Stimulated activated CD8-positive, alpha-beta memory T cell treated with anti-CD3 and anti-CD28 coated beads, Interleukin-7, amount 100 ng/mL, for 48 hours (primary cell): ENCODE measurements at regions not wholly inside any gene's neighbourhood (a gene's known extent, or its start where the extent isn't known, plus 50 kb on each side); places are given as distances from the start of the nearest gene placed in this dataset.

Source experiments
- DNase-seq, 2 donors: peaks; one replicate each; pipeline ENCODE4 v3.0.0-alpha.2; 2020; ENCODE audit warnings: low read depth in 1 of 2; ENCODE audit errors: extremely low read depth in 1 of 2

DNA sequence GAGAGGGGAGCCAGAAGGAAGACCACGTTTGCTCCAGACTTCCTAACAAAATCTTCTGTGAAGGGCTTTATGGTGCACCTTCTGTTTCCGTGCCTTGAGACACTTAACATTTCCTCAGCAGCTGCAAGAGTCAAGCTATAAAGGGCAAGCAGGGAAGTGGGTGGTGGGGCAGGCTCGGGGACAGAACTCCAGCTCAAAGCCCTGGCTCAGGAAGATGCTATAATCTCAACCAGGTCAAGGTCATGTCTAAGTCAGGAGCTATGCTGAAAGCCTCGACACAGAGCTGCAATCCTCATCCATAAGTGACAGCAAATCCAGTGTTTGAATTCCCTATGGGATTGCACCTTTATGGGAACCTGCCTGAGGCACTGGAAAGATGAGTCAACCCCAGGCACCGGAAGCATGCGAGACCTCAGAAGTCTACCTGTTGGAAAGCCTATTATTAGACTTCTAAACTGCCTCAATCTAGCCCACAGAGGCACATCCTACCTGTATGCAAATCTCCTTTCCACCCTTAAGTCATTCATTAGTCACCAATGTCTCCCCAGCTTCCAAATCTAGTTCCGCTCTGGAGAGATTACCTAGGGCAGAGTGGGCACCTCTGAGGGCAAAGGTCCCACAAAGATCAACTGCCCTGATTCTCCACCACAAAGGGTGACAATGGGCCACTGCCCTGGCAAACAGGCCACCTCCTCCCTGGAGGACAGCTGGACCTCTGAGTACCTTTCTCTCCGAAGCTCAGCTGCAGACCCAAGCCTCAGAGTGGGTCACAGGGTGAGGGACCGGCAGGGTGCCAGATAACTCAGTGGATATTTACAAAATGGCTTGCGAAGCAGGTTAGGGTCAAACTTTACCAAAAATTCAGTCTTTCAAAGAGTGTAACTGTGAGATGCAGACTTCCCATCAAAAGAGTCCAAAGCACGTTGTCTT, 287.0 kb downstream of the CDC5L start:
- no peak for DNase-seq

DNA sequence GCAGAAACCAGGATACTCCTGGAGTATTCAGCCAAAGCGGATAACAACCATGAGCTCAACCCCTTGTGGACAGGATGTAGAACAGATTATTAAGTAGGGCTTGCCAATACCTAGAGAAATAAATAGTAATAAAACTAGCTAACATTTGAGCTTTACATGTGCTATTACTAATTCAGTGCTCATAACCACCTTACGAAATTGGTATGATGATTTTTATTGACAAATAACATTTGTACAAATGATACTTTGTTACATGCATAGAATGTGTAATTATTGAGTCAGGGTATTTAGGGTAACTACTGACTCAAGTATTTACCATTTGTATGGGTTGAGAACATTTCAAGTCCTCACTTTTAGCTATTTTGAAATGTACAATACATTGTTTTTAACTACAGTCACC, 287.9 kb downstream of the CDC5L start:
- no peak for DNase-seq

DNA sequence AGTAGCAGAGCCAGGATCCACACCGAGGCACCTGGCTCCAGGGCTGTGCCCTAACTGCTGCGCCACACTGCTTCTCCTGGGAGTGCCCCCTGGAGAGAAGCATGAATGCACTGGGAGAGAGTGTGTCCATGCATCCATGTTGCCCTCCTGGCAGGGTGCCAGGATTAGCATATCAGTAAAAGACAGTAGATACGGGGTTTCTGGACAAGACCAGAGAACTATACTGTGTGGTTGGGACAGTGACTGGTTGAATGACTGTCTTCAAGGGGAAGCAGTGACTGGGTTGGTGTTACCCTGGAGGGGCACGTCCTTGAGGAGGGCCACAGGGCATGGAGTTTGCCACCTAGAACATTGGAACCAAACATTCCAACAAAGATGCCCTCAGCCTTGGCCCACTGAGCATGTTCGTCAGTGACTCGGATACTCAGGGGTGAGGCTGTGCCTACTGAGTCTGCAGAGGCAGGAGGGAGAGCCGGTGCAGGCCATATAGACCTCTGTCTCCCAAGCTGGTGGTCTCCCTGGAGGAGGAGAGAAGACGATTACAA, 288.8 kb downstream of the CDC5L start:
- no peak for DNase-seq

DNA sequence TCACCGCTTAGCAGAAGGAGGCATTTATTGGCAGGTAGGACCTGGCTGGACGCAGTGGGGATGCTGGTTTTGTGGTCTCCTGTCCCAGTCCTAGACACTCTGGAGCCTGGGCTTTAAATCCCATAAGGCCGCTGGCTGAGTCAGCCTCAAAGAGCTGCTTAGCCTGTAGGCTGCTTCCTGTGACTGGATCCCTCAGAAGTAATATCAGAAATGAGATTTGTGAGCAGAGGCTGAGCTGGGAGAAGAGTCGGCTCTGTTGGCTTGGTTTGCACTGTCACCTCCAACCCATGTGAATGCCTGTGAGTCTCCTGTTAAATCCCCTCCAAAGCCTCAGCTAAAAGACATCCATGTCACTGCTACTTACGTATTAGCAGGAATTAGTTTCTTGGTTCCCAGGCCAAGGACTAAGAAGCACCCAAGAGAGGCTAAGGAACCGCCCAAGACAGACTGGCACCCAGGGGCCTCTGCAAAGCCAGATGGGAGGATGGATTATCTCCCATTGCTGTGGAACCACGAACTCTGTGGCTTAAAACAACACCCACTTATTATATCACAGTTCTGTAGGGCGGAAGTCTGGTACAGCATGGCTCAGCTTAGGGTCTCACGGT, 289.4 kb downstream of the CDC5L start:
- no peak for DNase-seq

DNA sequence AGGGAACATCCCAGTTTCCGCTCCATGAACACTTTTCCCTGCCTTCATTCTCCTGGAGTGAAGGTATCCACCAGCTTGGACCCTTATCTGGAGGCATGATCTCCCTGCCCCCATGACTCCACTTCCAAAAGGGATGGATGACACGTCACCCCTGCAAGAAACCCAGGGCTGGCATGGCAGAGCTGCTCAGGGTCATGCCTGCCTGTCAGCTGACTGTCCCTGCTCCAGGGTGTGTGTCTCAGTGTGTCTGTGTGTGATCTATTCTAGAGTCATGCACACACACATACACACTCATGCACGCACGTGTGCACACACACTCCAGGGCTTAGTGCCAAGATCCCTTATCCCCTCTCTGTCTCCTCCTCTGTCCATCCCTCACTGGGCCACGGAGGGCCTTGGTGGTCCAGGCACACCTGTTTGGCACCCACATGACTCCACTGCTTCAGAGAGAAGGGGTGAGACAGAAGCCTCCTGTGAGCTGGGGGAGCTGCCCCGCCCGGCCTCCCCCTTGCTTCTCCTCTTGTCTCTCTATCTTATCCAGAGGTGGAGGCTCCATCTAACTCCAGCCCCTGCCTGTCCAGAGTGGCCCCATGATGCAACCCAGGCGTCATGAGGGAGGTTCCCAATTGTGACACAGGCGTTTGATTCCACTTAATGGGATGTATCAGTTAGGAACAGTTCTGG, 290.9 kb downstream of the CDC5L start:
- DNase-seq: no peak

DNA sequence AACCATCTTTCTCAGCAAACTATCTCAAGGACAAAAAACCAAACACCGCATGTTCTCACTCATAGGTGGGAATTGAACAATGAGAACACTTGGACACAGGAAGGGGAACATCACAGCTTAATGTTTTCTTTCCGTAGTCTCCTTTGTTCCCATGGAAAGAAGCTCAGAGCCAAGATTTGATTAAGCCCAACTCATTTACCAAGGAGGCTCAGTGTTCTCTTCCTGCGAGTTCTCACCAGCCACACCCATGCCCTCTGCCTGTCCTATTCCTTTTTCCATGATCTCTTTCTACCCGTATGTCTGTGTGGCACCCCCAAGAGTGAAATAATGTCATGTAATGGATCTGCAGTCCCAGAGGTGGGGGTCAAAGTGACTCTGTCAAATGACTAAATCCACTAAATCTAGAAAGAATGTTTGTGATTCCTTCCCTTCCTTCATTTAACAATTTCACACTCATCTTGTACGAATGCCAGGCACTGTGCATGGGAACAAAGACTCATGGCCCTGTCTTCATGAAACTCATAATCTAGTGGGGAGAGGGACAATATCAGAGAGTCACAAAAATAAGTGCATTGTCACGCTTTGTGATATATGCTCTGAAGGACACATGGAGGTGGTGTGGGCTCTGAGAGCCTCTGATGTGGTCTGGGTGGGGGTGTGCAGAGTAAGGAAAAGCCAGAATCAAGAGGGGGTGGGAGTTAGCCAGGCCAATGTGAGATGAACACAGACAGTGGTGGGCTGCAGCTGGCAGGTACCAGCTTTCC, 292.1 kb downstream of the CDC5L start:
- no peak for DNase-seq

DNA sequence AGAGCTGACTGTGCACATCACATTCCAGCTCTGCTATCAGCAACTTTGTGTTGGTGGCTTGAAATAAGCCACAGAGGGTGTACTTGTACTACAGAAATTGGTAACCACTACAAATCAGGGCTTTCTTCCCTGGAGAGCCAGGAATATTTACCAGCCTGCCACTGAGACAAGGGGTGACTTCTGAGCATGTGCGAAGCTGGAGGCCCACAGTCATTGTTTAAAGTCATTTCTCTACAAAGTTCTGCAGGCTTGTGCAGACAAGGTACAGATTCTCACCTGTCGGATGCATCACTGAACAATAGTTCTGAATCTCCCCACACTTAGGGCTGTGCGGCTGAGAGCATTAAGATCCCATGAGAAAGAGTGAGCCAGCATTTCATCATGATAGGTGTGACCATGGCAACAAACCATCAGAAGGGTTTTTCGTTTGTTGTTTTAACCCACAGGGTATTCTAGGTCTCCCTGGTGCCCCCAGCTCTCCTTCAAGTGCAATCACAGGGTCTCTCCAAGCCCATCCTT, 292.8 kb downstream of the CDC5L start:
- no peak for DNase-seq

DNA sequence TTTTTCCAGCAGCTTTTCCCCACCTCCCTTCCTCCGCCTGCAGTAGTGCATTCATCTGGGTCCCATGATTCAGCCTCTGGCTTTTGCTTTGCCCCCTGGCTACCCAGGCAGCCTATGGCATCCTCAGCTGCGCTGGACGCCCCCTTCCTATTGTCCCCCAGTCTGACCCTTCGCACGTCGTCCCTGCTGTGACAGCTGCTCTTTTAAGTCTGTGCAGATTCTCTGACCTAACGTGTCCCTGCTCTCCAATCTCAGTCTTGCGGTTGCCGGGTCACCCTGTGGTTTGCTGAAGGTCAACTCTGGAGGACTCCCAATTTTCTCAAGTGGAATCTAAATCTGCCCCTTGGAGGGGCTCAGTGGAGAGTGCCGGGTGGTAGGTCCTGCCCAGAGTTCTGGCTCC, 294.3 kb downstream of the CDC5L start:
- no peak for DNase-seq

DNA sequence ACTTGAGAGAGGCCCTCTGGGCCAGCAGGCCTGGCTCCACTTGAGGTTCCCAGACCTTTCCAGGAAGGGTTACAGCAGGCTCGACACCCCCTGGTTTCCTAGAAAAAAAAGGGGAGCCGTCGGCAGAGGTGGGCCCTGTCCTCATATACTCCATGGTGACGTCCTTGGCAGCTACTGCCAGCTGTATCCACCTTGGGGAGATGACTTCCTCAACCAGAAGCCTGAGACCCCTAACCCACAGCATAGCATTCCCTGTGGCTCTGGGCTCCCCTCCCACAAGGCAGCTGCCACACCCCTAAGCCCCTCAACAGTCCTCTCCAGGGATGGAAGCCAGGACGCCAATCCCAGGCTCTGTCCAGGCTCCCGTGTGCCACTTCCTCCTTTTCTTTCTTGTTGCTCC, 294.8 kb downstream of the CDC5L start:
- no peak for DNase-seq

DNA sequence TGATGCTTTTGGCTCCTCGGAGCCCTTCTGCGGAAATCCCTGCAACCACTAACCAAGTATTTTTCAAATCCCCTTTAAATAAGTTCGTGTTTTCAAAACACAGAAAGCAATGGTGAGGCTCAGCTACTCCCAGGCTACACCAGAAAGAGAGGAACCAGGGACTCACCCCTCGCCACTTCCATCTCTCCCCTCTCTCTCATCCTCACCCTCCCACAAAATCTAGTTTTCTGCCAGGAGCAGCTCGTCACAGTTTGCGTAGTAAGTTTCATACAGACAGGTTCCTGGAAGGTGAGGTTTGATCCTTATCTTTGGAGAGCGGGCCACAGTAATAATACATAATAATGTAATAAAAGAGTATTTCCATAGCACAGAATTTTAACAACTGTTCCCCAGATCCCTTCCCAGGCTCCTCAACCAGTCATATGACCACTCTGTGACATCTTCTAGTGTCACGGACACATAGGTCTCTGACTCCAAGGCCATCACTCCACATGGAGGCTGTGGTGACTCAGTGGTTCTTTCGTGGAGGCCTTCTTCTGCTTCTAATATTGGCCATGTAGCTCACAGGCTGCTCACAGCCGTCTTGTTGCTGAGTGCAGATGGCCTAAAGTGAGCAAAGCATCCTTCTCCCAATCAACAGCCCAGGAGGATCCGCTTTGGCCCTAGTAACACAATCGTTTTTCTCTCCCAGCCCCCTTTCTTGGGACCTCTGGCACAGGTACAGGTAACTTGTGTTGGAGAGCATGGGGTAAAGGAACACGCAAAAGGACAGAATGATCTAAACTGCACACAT, 295.7 kb downstream of the CDC5L start:
- DNase-seq: no peak

DNA sequence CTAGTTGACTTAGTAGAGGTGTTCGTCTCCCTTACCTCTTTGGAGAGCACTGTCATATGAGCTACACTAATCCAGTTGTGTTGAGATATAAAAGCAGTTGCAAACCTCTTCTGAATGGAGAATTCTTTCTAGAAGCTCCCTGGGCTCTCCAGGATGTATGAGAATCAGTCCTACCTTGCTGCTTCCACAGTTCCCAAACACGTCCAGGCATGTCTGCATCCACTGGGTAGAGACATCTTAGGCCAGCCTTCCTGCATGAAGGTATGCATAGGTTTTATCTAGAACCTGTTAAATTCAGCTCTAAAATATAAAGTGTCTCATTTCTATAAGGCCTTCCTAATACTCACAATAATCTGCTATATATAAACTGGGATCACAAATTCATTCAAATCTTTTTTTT, 297.7 kb downstream of the CDC5L start:
- no peak for DNase-seq

DNA sequence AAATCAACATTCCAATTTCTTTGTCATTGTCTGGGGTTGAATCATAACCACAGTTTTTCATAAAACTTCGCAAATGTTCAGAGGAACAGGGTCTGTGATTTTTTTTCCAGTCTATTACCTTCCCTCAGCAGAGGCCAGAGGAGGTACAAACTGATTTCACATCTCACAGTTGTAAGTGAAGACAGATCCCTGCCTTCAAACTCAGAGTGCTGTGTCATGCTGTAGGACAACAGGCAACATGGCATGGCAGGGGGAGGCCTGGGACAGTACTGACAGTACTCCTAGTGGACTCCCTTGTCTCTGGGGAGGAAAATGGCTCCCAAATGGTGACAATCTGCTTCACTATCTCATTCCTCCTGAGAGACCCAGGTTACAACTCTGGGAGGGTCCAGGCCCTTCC, 308.6 kb downstream of the CDC5L start:
- no peak for DNase-seq

DNA sequence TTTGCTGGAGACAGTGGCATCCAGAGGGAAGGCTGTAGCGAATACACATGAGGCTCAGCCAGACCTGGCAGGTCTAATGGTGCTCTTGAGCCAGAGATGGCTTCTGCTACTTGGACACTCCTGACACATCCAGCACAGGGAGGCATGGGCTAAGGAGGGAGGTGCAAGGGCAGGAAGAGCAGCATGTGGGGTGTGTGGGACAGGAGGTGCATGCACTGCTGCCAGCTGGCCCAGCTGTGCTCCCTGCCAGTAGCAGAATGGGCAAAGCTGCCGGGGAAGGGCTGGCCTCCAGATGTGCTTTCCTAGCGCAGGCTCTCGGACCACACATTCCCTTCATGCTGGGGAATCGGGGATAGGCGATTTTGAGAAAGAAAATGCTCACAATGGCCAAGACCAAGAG, 309.2 kb downstream of the CDC5L start:
- DNase-seq: no peak

DNA sequence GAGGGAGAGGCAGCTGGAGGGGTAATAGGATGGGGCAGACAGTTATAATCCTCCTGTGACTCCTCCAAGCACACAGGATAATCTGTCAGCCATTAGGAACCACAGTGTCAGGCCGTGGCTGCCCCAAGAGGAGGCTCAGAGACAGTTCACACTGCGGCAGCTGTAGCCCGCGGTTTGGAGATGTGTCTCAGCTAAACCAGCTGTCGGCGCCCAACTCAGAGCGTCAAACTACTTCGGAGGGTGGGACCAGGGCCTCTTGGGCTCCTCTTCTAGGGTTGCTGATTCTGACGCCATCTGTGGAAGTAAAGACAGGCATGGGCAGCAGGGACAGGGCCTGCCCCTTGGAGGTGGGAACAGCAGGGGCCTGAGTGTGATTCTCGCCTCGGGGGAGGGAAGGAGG, 309.8 kb downstream of the CDC5L start:
- no peak for DNase-seq

DNA sequence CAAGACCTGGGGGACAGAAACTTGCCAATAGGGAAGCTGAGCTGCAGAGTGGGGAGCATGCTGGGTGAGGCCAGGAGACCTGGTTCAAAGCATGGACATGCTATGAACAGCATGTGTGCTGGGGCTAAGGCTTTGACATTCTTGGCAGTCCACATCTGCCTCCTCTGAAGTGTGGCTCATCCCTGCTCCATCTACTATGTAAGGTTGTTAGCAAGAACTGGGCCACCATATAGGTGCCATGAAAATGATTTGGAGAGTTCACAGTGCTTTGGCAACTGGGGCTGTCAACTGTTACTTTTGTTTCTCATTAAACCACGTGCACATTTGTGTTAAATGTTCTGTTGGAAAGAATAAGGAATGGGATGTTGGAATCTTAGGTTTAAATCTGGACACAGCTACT, 311.1 kb downstream of the CDC5L start:
- no peak for DNase-seq

DNA sequence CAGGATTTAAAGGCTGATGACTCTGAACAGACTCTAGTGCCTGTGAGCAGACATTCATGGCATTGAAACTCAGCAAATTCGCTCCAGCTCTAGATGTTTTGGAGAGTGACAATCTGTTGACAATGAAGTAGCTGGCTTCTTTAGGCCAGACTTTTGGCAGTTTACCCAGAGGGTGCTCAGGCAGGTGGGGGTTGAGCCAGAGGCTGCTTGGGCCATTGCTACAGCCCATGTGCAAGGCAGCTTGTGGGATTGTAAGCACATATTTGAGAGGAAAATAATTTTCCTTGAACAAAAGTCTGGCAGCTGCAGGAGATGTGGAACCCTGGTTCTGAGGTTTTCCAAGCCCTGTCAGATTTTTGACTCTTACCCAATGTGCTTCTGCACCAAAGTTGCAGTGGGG, 311.6 kb downstream of the CDC5L start:
- no peak for DNase-seq

DNA sequence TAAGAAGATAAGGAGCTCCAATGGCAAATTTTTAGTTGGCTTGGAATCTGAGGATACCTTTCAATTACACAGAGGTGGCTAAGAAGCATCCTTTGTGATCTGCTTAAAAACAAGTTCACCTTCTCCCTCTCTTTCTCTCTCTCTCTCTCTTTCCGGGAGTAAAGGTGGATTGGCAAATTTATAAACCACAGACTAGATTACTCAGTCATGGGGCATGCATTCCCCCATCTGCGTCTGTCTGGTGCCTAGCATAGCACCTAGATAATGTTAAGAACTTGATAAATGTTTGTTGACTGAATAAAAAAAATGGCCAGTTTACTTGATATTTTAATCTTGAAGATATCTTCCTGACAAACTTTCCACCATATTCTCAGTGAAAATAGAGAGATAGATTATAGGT, 312.3 kb downstream of the CDC5L start:
- no peak for DNase-seq

DNA sequence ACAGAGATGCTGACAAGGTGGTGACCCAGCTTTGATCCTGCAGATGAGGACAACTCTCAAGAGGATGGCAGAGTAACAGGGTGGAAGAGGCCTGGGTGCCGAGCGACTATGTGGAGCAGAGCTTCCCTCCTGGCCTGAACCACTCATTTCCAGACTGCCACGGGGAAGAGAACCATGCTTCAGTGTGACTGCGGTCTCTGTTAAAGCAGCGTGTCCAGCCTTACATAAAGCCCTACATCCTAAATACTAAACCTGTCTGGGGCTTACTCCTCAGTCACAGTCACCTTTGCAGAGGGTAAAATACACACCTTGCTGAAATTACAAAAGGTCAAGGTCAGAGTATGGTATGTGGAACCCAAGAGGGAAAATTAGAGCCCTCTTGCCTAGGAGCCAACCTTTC, 312.9 kb downstream of the CDC5L start:
- DNase-seq: no peak

DNA sequence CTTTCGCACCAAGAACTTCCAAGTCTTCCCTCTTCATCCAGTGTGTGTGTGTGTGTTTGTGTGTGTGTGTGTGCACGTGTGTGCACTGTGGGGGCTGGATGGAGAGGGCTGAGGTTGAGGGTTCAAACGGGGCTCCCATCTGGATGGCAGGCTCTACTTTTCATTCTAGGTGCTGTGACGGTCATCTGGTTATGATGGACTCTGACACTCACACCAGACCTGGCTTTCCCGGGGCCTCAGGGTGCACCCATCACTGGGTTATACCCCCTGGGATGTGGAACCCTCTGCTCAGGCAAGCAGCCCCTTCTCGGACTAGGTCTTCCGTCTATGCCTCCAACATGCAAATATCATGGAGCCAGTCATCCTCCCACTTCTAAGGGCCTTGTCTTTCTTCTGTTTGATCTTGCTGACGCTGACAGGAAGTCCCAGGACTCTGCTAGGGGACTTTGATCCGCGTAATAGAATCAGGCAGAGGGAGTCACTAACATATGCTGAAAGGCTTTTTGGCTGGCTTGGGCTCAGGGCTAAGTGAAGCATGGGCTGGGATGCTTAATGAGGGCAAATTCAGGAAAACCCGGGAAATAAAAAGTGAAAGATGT, 313.6 kb downstream of the CDC5L start:
- no peak for DNase-seq
